Omental fat pad (tissue), 3 donors: ENCODE measurements at regions not wholly inside any gene's neighbourhood (a gene's known extent, or its start where the extent isn't known, plus 50 kb on each side); places are given as distances from the start of the nearest gene placed in this dataset.

Source experiments
- ATAC-seq: fragments of 150-250 bp; one replicate; pipeline ENCODE4 v1.9.1; 2016; ENCODE audit warnings: mild to moderate bottlenecking, moderate library complexity; ENCODE audit not compliant: low FRiP score
- DNase-seq: peaks from one replicate; pipeline ENCODE4 v3.0.0-alpha.2; 2019; ENCODE audit warnings: low spot score
- TF ChIP-seq, protein P1 (sequence below), 3 donors: fragments of 450-650 bp; IDR thresholded peaks; one replicate each; pipeline ENCODE4 v1.5.1; 2016 to 2017; ENCODE audit warnings: antibody characterized with exemption in 3 of 3, mild to moderate bottlenecking in 3 of 3, moderate library complexity in 2 of 3

- TF ChIP-seq, protein P1, sequence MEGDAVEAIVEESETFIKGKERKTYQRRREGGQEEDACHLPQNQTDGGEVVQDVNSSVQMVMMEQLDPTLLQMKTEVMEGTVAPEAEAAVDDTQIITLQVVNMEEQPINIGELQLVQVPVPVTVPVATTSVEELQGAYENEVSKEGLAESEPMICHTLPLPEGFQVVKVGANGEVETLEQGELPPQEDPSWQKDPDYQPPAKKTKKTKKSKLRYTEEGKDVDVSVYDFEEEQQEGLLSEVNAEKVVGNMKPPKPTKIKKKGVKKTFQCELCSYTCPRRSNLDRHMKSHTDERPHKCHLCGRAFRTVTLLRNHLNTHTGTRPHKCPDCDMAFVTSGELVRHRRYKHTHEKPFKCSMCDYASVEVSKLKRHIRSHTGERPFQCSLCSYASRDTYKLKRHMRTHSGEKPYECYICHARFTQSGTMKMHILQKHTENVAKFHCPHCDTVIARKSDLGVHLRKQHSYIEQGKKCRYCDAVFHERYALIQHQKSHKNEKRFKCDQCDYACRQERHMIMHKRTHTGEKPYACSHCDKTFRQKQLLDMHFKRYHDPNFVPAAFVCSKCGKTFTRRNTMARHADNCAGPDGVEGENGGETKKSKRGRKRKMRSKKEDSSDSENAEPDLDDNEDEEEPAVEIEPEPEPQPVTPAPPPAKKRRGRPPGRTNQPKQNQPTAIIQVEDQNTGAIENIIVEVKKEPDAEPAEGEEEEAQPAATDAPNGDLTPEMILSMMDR (IDR thresholded peaks at IDR 0.05) = no peak
- no peak for DNase-seq
- no peak for ATAC-seq
These were observed 63.4 kb upstream of the SPTBN1 start for GRCh38 chr2:54392555-54393324.

GRCh38 chr2:54394392-54394791 is 61.7 kb upstream of the SPTBN1 start:
- ATAC-seq = no peak
- TF ChIP-seq, protein P1 (IDR thresholded peaks at IDR 0.05) = no peak

GRCh38 chr2:54396107-54396506 is 60.0 kb upstream of the SPTBN1 start:
- ATAC-seq (no peak), DNase-seq (no peak)
- TF ChIP-seq, protein P1 (IDR thresholded peaks at IDR 0.05) = no peak

More at GRCh38 chr2:54394392-54394791, 61.7 kb upstream of the SPTBN1 start:
- no peak for DNase-seq

GRCh38 chr2:54396798-54397197 is 59.3 kb upstream of the SPTBN1 start:
- TF ChIP-seq, protein P1 (IDR thresholded peaks at IDR 0.05) = no peak
- DNase-seq = no peak

DNA sequence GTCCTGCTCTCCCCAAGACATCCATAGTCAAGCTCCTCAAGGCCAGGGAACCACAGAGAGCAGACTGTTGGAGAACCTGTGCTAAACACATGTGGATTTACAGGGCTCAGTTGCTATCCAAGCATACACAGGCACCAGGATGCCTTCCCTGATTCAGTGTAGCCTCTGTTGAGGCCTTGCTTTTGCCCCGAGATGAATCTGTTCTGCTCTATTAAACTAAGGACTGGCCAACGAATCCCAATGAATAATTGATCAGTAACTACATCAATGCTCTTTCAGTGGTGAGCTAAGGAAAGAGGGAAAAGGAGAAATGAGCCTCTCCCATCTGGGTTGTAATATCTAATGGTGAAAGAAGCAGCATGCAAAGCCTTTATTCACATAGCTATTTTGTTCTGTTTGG is 58.7 kb upstream of the SPTBN1 start:
- ATAC-seq (no peak), DNase-seq (no peak)
- TF ChIP-seq, protein P1 (IDR thresholded peaks at IDR 0.05) = no peak

More at GRCh38 chr2:54396798-54397197, 59.3 kb upstream of the SPTBN1 start:
- no peak for ATAC-seq

- DNase-seq (no peak), ATAC-seq (no peak)
- TF ChIP-seq, protein P1 (IDR thresholded peaks at IDR 0.05) = no peak
These were observed 54.6 kb upstream of the SPTBN1 start for GRCh38 chr2:54401554-54401953.

DNA sequence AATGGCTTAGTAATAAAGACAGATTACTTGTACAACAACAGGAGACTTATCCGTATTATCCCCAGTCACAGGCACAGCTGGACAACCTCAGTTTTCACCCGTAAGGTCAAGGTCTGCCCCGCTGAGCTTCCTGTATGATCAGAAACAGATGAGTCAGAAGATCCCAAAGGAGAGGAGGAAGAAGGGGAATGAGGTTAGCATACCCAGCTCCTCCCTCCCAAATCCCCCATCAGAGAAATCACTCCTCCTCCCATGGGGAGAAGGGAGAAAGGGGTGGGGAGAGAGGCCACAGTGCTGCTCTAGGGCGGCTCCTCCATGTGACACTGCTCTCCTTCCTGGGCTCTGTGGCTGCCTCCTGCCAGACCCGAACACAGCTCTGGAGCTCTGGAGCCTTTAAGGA is 53.8 kb upstream of the SPTBN1 start:
- DNase-seq = no peak
- TF ChIP-seq, protein P1 (IDR thresholded peaks at IDR 0.05) = no peak
- ATAC-seq = peak; percentile 57
